Midbrain (tissue), 1 donor: ENCODE measurements at regions not wholly inside any gene's neighbourhood (a gene's known extent, or its start where the extent isn't known, plus 50 kb on each side); places are given as distances from the start of the nearest gene placed in this dataset.
A peak's percentile ranks its signal among the peaks of the same experiment; 100 is the strongest.

ENCODE experiments used
- DNase-seq: peaks from one replicate; lab custom pipeline; 2025; lab: John Stamatoyannopoulos, UW

- DNase-seq: no peak
Observed at GRCh38 chr9:89554307-89555035, 50.3 kb upstream of the GADD45G start.

- DNase-seq: no peak
Observed at GRCh38 chr9:89553451-89554010, 51.3 kb upstream of the GADD45G start.

- no peak for DNase-seq
Observed at GRCh38 chr9:89550346-89550927, 52.5 kb upstream of the SEMA4D start.

GRCh38 chr9:89549031-89549644 lies 51.2 kb upstream of the SEMA4D start:
- peak; percentile 86 for DNase-seq

GRCh38 chr9:89548071-89548638 lies 50.2 kb upstream of the SEMA4D start:
- no peak for DNase-seq
